HG03045 (cell line): ENCODE measurements at regions not wholly inside any gene's neighbourhood (a gene's known extent, or its start where the extent isn't known, plus 50 kb on each side); places are given as distances from the start of the nearest gene placed in this dataset.

Experiments
- ATAC-seq: cut with Tn5 transposase; IDR thresholded peaks from one replicate; pipeline ENCODE4 v1.9.1; 2021; ENCODE audit warnings: mild to moderate bottlenecking, moderate library complexity; ENCODE audit not compliant: unreplicated experiment

GRCh38 chr1:55378582-55378981, 163.4 kb upstream of the USP24 start:
- ATAC-seq: no peak

GRCh38 chr1:55376897-55377296, 161.7 kb upstream of the USP24 start:
- ATAC-seq: no peak

- ATAC-seq: no peak
Measured at GRCh38 chr1:55375617-55376258, 160.6 kb upstream of the USP24 start.

GRCh38 chr1:55374801-55375616, 159.8 kb upstream of the USP24 start:
- ATAC-seq: no peak

GRCh38 chr1:55374216-55374615, 159.1 kb upstream of the USP24 start:
- no peak for ATAC-seq

- no peak for ATAC-seq
Measured at GRCh38 chr1:55369474-55369873, 154.3 kb upstream of the USP24 start.

GRCh38 chr1:55368698-55369097, 153.5 kb upstream of the USP24 start:
- no peak for ATAC-seq

GRCh38 chr1:55367273-55367672, 152.1 kb upstream of the USP24 start:
- no peak for ATAC-seq

GRCh38 chr1:55364216-55364615, 149.1 kb upstream of the USP24 start:
- ATAC-seq: no peak

GRCh38 chr1:55363268-55363667, 148.1 kb upstream of the USP24 start:
- ATAC-seq: no peak

GRCh38 chr1:55362558-55362957, 147.4 kb upstream of the USP24 start:
- ATAC-seq: no peak

- no peak for ATAC-seq
Measured at GRCh38 chr1:55359611-55360010, 144.4 kb upstream of the USP24 start.

GRCh38 chr1:55358581-55358980, 143.4 kb upstream of the USP24 start:
- no peak for ATAC-seq

GRCh38 chr1:55355549-55355948, 140.4 kb upstream of the USP24 start:
- no peak for ATAC-seq

GRCh38 chr1:55353707-55354620, 138.8 kb upstream of the USP24 start:
- no peak for ATAC-seq

- ATAC-seq: no peak
Measured at GRCh38 chr1:55352811-55353180, 137.6 kb upstream of the USP24 start.

- no peak for ATAC-seq
Measured at GRCh38 chr1:55352080-55352810, 137.1 kb upstream of the USP24 start.

- no peak for ATAC-seq
Measured at GRCh38 chr1:55348356-55348755, 133.2 kb upstream of the USP24 start.

GRCh38 chr1:55347866-55348265, 132.7 kb upstream of the USP24 start:
- ATAC-seq: no peak

GRCh38 chr1:55347041-55347440, 131.9 kb upstream of the USP24 start:
- no peak for ATAC-seq

GRCh38 chr1:55346586-55346985, 131.4 kb upstream of the USP24 start:
- no peak for ATAC-seq
